Epithelial cell of prostate (primary cell): ENCODE measurements at regions not wholly inside any gene's neighbourhood (a gene's known extent, or its start where the extent isn't known, plus 50 kb on each side); places are given as distances from the start of the nearest gene placed in this dataset.
"Not testable (repeated sequence)": the region's sequence is repeated elsewhere in the genome, so short reads cannot be mapped to it uniquely, and the experiment has no call there.

Experiments
- DNase-seq: peaks from one replicate; pipeline ENCODE4 v3.0.0-alpha.2; 2011; ENCODE audit warnings: low read depth, low spot score
- H3K27ac ChIP-seq: fragments of 450-650 bp; 2 replicates; pipeline ENCODE4 v1.5.1; 2017; ENCODE audit warnings: mild to moderate bottlenecking

DNA sequence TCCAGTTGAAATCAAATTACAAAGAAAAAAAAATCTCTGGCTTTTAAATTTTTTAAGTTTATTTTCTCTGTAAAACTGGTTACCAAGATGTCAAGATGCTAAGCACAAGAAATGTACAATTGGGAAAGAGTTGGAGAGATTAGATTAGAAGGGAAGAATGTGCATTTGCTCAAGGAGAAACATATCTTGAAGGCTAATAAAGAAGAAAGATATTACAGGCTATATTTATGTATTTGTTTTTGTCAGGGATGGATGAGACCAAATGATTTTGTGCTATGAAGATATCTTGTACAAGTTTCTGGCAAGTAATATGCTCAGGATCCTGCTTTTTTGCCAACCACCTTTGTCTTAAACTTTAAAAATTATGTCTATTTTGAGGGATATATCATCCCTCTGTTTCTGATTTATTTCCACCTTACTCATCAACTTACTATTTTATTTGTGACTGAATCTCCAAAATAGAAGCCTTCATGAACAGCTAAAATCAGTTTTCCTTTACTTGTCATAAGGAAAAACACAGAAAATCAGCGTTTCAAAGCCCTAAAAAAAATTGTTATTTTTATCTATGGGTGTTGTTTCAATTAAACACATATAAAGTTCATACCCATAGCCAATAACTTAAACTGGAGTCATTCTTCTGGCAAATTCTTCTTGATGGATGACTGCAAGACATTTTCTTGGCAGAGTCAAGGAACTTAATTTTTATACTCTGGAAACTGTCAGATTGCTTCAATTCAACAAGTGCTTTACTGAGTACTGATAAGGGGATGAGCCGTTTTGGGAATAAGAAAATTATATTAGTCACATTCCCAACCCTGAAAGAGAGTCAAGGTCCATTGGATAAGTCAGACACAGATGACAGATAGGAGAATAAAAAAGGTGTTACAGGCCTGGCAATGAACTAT, 141.8 kb downstream of the CTH start:
- no peak overlapping the region for H3K27ac ChIP-seq
- DNase-seq = no peak

DNA sequence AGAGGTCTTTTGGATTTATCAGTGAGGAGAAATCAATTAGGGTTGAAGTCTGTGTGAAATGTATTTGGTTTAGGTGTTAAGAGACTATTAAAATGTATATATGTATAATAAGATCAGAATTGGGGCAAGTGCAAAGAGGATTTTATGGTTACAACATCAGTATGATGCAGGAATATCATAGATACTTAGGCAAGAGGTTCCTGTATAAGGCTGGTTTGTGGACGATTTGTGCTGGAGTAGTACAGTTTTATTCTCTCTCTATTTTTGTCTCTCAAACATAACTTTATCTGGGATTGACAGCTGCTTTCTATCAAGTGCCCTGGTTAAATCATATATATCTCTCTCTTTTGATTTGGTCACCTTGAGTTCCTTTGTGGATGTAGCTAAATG, 142.5 kb downstream of the CTH start:
- H3K27ac ChIP-seq = no peak overlapping the region
- no peak for DNase-seq

DNA sequence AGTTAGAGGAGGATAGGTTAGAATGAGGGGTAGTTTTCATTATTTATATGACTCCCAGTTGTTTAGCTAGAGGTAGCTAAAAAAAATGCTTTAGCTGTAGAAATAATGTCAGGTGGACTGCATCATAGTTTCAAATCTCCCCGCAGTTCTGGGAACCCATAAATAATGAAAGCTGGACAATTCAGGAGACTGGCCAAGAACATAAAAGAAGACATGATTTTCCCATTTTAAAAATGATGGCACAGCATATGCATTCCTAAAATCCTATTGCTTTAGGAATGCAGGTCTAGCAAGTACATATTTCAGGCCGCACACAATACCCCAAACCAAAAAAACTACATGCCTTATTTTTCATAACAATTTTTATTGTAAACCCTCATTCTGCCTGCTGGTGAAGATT, 143.3 kb downstream of the CTH start:
- no peak overlapping the region for H3K27ac ChIP-seq
- no peak for DNase-seq

DNA sequence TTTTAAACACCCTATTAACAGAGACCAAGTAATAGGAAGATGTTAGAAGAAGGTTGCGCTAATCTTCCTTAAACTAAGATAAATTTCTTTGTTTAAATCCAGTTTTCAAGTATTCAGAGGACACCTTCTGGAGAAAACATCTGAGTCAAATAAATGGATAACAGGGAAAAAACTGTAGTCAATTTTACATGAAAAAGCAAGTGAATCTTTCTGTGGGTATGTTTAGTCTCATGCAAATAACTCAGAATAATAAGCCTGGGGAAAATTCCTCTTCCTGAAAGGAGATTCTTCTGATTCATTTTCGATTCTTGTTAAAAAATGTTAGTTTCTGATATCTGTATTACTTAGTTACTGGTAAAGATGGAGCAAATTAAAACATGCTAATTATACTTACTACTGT, 145.5 kb downstream of the CTH start:
- DNase-seq = no peak
- no peak overlapping the region for H3K27ac ChIP-seq

DNA sequence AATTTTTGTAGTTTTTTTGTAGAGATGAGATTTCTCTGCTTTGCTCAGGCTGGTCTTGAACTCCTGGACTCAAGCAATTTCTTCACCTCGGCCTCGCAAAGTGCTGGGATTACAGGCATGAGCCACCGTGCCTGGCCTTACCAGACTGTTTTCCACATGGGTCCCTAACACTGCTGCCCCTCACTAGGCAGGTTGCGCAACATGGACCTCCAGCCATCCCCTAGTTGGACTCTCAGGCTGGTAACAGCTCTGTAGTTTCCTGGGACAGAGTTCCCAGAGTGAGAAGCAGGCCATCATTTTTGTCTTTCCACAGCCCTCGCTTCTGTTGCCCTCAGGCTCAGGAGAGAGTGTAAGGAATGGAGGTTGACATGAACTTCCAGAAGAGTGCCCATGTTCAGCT, 156.1 kb downstream of the CTH start:
- no peak for DNase-seq
- H3K27ac ChIP-seq = no peak overlapping the region

DNA sequence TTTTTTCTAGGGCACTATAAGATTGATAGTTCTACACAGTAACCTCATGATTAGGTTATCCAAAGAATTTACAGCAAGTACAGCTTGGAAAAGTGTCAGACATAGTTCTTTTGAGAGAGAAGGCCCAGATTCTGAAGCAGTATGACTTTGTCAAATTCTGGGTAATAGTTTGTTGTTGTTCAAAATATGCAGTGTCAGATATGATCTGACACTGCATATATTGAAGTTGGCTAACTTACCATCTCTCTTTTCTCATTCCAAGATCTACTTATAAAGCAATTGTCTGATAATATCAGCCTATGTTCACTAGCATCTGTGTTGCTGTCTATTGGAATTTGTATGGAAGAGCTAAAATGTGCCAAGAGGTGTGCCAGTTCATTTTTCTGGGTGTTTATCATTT, 160.1 kb downstream of the CTH start:
- DNase-seq = no peak
- H3K27ac ChIP-seq = no peak overlapping the region

DNA sequence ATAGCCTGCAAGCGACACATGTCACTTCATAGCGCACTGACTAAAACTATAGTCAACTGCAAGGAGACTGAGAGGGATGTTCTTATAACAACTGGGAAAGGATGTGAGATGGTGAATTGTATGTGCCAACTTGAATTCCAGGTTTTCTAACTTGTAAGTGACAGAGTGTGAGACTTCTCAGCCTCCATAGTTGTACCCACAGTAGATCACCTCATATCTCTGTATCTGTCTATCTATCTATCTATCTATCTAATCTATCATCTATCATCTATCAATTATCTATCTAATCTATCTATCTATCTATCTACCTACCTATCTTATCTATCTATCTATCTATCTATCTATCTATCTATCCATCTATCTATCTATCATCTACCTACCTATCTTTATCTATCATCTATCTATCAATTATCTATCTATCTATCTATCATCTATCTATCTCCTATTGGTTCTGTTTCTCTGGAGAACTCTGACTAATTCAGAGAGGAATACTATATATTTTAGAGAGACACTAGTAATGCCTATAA, 162.3 kb downstream of the CTH start:
- no peak overlapping the region for H3K27ac ChIP-seq

DNA sequence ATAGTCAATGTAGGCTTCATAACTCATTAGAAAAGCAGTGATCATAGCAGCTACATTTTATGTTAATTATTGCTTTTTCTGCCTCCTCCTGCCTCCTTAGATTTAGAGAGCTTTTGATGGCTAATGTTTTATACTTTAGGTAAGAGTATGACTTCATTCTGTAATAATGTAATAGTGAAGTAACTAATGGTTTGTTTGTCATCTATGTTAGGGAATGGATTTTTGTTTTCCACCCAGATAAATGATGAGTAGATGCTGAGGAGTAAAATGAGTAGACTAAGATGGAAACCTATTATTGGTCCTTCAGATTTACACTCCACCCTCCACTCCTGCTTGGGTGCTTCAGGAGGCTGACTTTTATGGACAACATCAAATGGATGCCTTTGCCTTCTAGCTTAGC, 170.6 kb downstream of the CTH start:
- DNase-seq = no peak
- H3K27ac ChIP-seq = no peak overlapping the region

More for the DNA sequence above, 162.3 kb downstream of the CTH start:
- no peak for DNase-seq

DNA sequence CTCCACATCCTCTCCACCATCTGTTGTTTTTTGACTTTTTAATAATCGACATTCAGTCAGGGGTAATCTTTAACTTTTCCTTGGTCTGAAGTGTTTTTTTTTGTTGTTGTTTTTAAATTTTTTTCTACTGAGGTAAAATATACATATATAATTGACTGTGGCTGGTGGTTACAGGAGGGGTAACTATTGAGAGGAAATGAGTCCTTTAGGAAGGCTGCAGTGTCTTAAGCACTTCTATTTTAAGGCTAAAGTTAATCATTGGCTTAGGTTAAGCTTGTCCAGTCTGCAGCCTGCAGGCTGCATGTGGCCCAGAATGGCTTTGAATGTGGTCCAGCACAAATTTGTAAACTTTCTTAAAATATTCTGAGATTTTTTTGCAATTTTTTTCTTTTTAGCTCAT, 172.5 kb downstream of the CTH start:
- H3K27ac ChIP-seq = no peak overlapping the region
- no peak for DNase-seq

DNA sequence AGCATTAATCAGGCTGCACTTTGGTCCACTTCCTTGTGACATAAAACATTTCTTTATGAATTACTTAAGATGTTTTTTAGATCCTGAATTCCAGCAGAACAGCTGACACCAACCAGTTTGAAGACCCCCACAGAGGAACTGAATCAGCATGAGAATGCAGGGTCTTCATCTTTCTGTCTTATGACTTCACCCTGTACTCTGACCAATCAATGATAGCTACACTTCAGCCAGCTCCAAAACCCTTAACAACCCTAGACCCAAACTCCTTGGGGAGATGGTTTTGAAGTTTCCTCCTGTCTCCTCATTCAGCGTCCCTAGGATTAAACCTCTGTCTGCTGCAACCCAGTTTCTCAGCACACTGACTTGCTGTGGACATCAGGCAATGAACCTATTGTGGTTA, 175.0 kb downstream of the CTH start:
- no peak for DNase-seq
- no peak overlapping the region for H3K27ac ChIP-seq

DNA sequence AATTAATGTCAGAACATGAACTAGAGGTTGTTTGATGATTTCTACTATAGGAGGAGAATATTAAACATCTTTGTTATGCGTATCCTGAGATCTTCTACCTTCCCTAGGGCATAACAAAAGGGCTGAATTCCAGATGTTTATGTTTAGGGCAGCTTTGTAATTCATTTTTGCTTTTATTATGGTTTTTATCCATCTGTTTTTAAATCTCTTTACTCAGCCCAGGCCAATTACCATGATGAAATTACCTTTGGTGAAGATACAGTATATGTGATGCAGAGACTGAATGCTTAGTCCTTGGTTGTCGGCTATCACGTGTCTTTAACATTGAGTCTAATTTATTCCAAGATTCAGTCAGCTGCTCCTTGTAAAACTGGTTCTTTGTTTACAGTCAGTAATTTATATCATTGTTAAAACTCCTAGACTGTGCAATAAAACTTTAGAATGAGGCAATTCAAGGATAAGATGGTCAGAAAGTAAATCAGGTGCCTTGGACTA, 176.9 kb downstream of the CTH start:
- H3K27ac ChIP-seq = no peak overlapping the region
- no peak for DNase-seq

DNA sequence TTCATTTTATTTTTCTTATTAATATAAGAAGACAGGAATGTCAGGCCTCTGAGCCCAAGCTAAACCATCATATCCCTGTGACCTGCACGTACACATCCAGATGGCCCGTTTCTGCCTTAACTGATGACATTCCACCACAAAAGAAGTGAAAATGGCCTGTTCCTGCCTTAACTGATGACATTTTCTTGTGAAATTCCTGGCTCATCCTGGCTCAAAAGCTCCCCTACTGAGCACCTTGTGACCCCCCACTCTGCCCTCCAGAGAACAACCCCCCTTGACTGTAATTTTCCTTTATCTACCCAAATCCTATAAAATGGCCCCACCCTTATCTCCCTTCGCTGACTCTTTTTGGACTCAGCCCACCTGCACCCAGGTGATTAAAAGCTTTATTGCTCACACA, 182.5 kb downstream of the CTH start:
- DNase-seq = not testable (repeated sequence)

DNA sequence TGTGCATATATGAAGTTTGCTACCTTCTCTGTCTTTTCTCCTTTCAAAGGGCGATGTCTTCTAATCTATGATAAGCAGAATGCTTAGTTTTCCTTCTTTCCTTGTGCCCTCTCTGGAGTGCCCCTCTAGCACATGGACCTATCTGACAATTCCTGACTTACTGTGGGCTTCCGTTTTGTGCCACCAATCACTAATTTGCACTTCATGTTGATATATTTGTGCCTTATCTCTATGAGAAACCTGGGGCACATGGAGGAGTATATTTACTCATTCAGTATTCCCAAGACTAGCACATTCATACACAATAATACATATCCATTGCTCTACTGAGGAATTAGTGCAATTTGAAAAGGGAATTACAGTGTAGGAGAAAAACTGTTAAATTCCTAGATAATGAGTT, 197.7 kb downstream of the CTH start:
- no peak for DNase-seq
- no peak overlapping the region for H3K27ac ChIP-seq

More for the DNA sequence above, 182.5 kb downstream of the CTH start:
- H3K27ac ChIP-seq = not testable (repeated sequence)

DNA sequence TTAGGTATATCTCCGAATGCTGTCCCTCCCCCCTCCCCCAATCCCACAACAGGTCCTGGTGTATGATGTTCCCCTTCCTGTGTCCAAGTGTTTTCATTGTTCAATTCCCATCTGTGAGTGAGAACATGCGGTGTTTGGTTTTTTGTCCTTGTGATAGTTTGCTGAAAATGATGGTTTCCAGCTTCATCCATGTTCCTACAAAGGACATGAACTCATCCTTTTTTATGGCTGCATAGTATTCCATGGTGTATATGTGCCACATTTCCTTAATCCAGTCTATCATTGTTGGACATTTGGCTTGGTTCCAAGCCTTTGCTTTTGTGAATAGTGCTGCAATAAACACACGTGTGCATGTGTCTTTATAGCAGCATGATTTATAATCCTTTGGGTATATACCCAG, 199.1 kb downstream of the CTH start:
- not testable (repeated sequence) for DNase-seq, H3K27ac ChIP-seq

DNA sequence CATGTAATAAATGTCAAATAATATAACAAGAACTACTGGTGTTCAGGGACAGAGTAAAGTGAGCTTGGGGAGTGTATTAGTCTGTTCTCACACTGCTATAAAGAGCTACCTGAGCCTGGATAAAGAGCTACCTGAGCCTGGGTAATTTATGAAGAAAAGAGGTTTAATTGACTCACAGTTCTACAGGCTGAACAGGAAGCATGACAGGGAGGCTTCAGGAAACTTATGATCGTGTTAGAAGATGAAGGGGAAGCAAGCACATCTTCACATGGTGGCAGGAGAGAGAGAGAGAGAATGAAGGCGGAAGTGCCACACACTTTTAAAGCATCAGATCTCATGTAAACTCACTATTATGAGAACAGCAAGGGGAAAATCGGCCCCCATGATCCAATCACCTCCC, 205.9 kb downstream of the CTH start:
- DNase-seq = no peak
- no peak overlapping the region for H3K27ac ChIP-seq

DNA sequence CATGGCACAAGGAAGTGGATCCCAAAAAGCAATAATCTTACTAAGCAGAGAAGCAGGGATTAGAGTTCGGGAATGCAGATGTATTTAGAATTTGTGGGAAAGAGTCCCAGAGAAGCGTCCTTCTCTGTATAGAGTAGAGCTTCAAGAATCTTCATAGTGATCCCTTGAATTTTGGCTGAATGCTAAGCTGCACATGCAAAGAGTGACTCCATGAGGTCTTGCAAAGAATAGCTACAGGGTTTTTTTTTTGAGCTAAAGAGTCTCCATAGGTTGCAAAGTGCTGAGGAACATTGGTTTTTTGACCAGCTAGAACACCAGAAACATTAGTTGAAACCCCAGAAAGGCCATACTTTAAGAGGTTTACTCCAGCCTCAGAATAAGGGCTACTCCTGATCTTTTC, 206.7 kb downstream of the CTH start:
- no peak overlapping the region for H3K27ac ChIP-seq
- no peak for DNase-seq

DNA sequence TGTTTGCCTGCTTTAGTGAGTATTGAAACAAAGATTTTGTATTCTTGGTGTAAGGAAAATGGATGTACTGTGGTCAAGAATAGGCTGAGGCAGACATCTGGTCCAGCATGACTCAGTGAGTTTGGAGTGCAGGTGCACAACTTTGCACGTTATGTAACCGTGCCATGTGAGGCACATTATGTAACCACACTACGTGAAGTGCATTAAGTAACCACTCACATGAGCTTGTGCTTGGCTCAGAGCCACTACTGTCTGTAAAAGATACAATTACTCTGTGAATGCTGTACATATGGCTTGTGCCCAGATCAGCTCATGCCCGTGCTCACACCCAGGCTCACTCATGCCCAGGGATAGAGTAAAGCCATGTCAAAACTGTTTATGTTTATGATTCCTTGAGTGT, 216.8 kb downstream of the CTH start:
- peak; percentile 2 for DNase-seq

DNA sequence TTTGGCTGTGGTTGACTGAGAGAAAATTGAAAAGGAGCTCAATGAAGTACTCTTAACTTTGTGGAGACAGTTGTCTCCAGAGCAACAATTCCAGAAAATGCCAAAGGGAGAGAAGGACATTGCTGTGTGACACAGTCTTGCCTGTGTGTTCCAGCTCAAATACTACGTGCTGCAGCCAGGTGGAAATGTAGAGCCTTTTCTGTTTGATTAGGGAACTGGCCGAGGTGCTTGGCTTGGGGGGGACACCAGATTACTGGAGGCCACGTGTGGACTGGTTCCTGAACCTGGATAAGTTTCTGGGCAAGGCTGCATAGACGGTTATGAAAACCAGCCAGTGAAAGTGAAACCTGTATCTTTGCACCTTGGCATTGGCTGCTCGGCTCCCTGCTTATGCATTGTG, 217.9 kb downstream of the CTH start:
- no peak overlapping the region for H3K27ac ChIP-seq
- DNase-seq = no peak

More for the DNA sequence above, 216.8 kb downstream of the CTH start:
- no peak overlapping the region for H3K27ac ChIP-seq

DNA sequence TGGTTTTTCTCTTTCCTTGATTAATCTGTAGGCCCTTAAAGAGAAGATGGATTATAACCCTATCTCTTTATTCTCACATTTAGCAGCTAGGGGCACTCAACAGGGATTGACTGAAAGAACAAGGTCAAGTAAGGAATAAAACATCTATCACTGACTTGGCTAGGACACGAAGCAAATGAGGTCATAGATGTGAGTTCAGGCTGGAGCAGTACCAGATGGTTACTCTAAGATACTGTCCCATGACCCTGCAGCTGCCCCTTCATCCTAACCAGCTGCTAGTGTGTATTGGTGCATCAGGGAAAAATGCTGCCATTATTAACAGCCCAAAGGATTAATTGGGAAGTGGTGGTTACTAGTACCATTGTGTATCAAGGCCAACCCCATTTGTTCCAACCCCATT, 221.9 kb downstream of the CTH start:
- H3K27ac ChIP-seq = no peak overlapping the region
- no peak for DNase-seq

DNA sequence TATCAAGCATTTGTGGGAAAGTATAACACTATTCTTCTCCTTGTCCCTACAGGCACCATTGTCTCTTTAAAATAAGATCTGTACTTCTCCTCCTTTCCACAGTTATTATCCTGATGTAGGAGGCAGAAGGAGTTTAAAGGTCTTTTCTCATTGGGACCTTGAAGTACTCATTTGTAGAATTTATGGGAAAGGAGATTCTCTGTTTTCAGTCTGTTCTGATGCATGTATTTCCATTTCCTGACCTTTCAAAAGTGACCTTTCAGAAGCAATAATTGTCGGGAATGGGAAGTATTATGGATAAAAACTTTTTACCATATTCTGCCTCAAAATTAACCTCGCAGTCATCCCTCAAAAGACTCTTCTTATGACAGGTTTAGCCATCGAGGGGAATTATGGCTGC, 224.8 kb downstream of the CTH start:
- DNase-seq = no peak
- H3K27ac ChIP-seq = no peak overlapping the region

DNA sequence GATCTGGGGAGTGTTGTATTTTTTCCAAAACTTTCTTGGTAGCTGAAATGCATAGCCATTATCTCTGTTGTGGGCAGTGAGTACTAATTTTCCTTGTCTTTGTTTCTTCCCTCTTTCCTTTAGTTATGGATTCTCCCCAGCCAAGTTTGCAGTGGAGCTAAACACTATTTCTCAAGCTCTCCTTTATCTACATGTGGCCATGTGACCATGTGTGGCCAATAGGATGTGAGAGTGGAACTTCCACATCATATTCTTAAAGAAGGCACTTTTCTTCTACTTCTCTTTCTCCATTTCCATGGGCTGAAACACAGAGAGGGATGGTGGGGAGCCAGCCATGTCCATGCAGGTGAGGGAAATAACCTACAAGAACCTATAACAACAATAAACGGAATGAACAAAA, 230.8 kb downstream of the CTH start:
- no peak for DNase-seq
- H3K27ac ChIP-seq = no peak overlapping the region

DNA sequence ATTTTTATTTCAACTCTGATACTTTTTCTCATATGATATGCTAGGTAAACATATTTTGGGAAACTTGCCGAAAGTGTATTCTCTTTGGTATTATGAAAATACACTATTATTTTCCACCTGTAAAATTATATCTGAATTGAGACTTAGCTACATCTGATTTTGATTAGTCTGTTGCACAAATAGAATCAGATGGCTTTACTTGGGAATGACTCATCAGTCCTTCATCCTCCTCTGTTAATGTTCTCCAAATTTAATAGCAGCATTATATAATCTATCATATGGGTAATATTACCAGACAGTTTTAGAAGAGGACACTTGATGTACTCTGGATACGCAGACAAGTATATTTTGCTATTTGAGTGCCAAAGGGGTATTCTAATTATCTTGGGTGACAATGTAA, 245.3 kb downstream of the CTH start:
- DNase-seq = no peak
- H3K27ac ChIP-seq = no peak overlapping the region
